GM19328 (cell line): ENCODE measurements at regions not wholly inside any gene's neighbourhood (a gene's known extent, or its start where the extent isn't known, plus 50 kb on each side); places are given as distances from the start of the nearest gene placed in this dataset.

Source experiments
- ATAC-seq: cut with Tn5 transposase; IDR thresholded peaks from one replicate; pipeline ENCODE4 v1.9.1; 2021; ENCODE audit warnings: mild to moderate bottlenecking, moderate library complexity; ENCODE audit not compliant: unreplicated experiment

GRCh38 chr6:15996030-15996429 lies 132.9 kb upstream of the MYLIP start:
- no peak for ATAC-seq

GRCh38 chr6:15995493-15995892 lies 133.4 kb upstream of the MYLIP start:
- ATAC-seq = no peak

- no peak for ATAC-seq
Measured at GRCh38 chr6:15994814-15995459, 133.9 kb upstream of the MYLIP start.

GRCh38 chr6:15993716-15994228 lies 135.1 kb upstream of the MYLIP start:
- no peak for ATAC-seq

GRCh38 chr6:15990179-15990578 lies 138.7 kb upstream of the MYLIP start:
- ATAC-seq = no peak

- ATAC-seq = no peak
Measured at GRCh38 chr6:15989397-15989796, 139.5 kb upstream of the MYLIP start.

- no peak for ATAC-seq
Measured at GRCh38 chr6:15987569-15987968, 141.3 kb upstream of the MYLIP start.

GRCh38 chr6:15986027-15986629 lies 142.8 kb upstream of the MYLIP start:
- ATAC-seq = no peak

GRCh38 chr6:15985379-15985959 lies 143.4 kb upstream of the MYLIP start:
- no peak for ATAC-seq

GRCh38 chr6:15981956-15982355 lies 146.9 kb upstream of the MYLIP start:
- ATAC-seq = no peak

GRCh38 chr6:15980801-15981200 lies 148.1 kb upstream of the MYLIP start:
- ATAC-seq = no peak

- ATAC-seq = no peak
Measured at GRCh38 chr6:15978426-15978825, 150.5 kb upstream of the MYLIP start.

GRCh38 chr6:15977050-15977449 lies 151.8 kb upstream of the MYLIP start:
- ATAC-seq = no peak

GRCh38 chr6:15974817-15975216 lies 154.1 kb upstream of the MYLIP start:
- no peak for ATAC-seq

- no peak for ATAC-seq
Measured at GRCh38 chr6:15970517-15970916, 158.4 kb upstream of the MYLIP start.

- ATAC-seq = no peak
Measured at GRCh38 chr6:15969236-15969778, 159.6 kb upstream of the MYLIP start.

- no peak for ATAC-seq
Measured at GRCh38 chr6:15968519-15968918, 160.4 kb upstream of the MYLIP start.

GRCh38 chr6:15966000-15966520 lies 162.8 kb upstream of the MYLIP start:
- no peak for ATAC-seq

GRCh38 chr6:15962449-15962764 lies 166.5 kb upstream of the MYLIP start:
- ATAC-seq = no peak

- no peak for ATAC-seq
Measured at GRCh38 chr6:15961635-15962448, 167.0 kb upstream of the MYLIP start.
